HEK293T (cell line): ENCODE measurements at regions not wholly inside any gene's neighbourhood (a gene's known extent, or its start where the extent isn't known, plus 50 kb on each side); places are given as distances from the start of the nearest gene placed in this dataset.
A peak's percentile ranks its signal among the peaks of the same experiment; 100 is the strongest.

Source experiments
- CTCF ChIA-PET: fragments of 350-600 bp; formaldehyde crosslinking; extraction: SDS; loops from one replicate; lab custom pipeline; 2021; ENCODE audit warnings: antibody characterized with exemption, inconsistent platforms; lab: Yijun Ruan, JAX
- POLR2A ChIA-PET: fragments of 350-600 bp; formaldehyde crosslinking; extraction: SDS; loops from one replicate; lab custom pipeline; 2020; ENCODE audit warnings: antibody characterized with exemption, inconsistent platforms; lab: Yijun Ruan, JAX
- DNase-seq: peaks from one replicate; pipeline ENCODE4 v3.0.0; 2012; ENCODE audit warnings: mixed read lengths; ENCODE audit errors: extremely low spot score
- ARNT ChIP-seq: fragments of 450-650 bp; IDR thresholded peaks from 2 replicates; pipeline ENCODE4 v1.6.1; 2017; ENCODE audit warnings: mild to moderate bottlenecking
- BHLHE40 ChIP-seq: fragments of 450-650 bp; IDR thresholded peaks from 2 replicates; pipeline ENCODE4 v1.6.1; 2016; ENCODE audit warnings: mild to moderate bottlenecking, moderate library complexity, borderline replicate concordance
- CTBP1 ChIP-seq: fragments of 450-650 bp; IDR thresholded peaks from 2 replicates; pipeline ENCODE4 v1.6.1; 2016; ENCODE audit warnings: borderline replicate concordance
- ELF4 ChIP-seq: fragments of 450-650 bp; IDR thresholded peaks from 2 replicates; pipeline ENCODE4 v1.6.1; 2017; ENCODE audit warnings: antibody characterized with exemption
- FOXA1 ChIP-seq: fragments of 450-650 bp; IDR thresholded peaks from 2 replicates; pipeline ENCODE4 v1.6.1; 2016; ENCODE audit warnings: mild to moderate bottlenecking
- FOXK2 ChIP-seq: fragments of 450-650 bp; IDR thresholded peaks from 2 replicates; pipeline ENCODE4 v1.6.1; 2016; ENCODE audit warnings: mild to moderate bottlenecking
- FOXM1 ChIP-seq: fragments of 450-650 bp; IDR thresholded peaks from 2 replicates; pipeline ENCODE4 v1.6.1; 2017; ENCODE audit warnings: mild to moderate bottlenecking, borderline replicate concordance
- HDGF ChIP-seq: fragments of 450-650 bp; IDR thresholded peaks from 2 replicates; pipeline ENCODE4 v1.6.1; 2017; ENCODE audit warnings: antibody characterized with exemption, borderline replicate concordance
- L3MBTL2 ChIP-seq: fragments of 450-650 bp; conservative IDR thresholded peaks from 2 replicates; pipeline ENCODE4 v1.6.1; 2016; ENCODE audit warnings: mild to moderate bottlenecking
- LEF1 ChIP-seq: fragments of 450-650 bp; IDR thresholded peaks from 2 replicates; pipeline ENCODE4 v1.6.1; 2017; ENCODE audit warnings: mild to moderate bottlenecking, borderline replicate concordance
- NFRKB ChIP-seq: fragments of 450-650 bp; IDR thresholded peaks from 2 replicates; pipeline ENCODE4 v1.6.1; 2016; ENCODE audit warnings: mild to moderate bottlenecking, moderate library complexity
- SP1 ChIP-seq: fragments of 450-650 bp; IDR thresholded peaks from 2 replicates; pipeline ENCODE4 v1.6.1; 2017
- SUZ12 ChIP-seq: fragments of 450-650 bp; IDR thresholded peaks from 2 replicates; pipeline ENCODE4 v1.6.1; 2016; ENCODE audit warnings: mild to moderate bottlenecking
- TARDBP ChIP-seq: fragments of 450-650 bp; IDR thresholded peaks from 2 replicates; pipeline ENCODE4 v1.6.1; 2016
- ZNF384 ChIP-seq: fragments of 450-650 bp; IDR thresholded peaks from 2 replicates; pipeline ENCODE4 v1.6.1; 2016
- TF ChIP-seq, protein P1 (sequence below): fragments of 450-650 bp; IDR thresholded peaks from 2 replicates; pipeline ENCODE4 v1.6.1; 2016

DNA sequence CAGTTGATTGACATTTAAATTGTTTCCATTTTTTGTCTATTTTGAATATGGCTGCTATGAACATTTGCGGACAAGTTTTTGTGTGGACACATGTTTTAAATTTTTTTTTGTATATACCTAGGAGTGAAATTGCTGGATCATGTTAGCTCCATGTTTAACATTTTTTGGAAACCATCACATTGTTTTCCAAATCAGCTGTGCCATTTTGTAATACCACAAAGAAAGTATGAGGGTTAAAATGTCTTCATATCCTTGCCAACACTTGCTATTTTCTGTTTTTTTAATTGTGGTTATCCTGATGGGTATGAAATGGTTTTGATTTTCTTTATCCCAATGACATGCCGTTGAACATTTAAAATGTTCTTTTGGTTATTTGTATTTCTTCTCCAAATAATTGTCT lies 52.1 kb downstream of the CARTPT start:
- no peak for DNase-seq
- TF ChIP-seq SUZ12 (no peak), FOXM1 (no peak), ELF4 (no peak), ZNF384 (no peak), FOXA1 (no peak)
- ChIA-PET CTCF (no interaction called here), POLR2A (no interaction called here)

DNA sequence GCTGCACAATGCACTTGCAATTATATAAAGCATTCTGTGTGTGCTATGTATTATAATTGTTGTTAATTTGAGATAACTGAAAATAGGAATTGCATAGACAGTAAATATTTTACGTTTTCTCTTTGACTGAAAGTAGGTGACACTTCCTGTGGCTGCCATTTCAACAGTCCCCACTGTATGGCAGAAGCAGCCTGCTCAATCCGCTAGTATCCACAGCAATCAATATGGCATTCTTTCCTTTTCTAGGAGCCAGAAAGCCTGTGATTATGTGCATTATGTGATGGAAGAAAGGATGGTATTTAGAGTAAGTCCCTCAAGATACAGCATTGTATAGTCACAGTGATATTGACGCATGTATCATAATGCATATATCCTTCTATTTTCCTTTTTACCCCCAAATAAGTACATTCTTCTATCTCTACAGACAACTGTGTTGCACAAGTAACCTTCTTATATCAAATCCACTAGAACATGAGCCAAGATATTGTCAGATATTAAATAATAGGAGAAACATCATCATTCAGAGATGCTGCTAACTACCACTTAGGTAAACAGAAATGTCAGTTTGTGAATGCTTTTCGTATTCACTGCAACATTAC lies 59.7 kb downstream of the CARTPT start:
- CTCF ChIA-PET = no interaction called here
- DNase-seq = peak; percentile 42

DNA sequence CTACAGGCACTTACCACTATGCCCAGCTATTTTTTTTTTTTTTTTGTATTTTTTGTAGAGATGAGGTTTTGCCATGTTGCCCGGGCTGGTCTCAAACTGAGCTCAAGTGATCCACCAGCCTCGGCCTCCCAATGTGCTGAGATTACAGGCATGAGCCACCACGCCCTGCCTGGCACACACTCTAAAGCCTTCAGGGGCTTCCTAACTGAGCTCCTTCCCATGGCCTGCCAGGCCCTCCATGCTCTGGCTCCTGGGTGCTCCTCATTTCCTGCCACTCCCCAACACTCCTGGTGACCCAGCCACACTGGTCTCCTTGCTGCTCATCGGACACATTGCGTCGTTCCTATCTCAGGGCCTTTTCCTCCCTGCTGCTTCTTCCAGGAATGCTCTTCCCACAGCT lies 61.5 kb downstream of the CARTPT start:
- POLR2A ChIA-PET = no interaction called here
- CTCF ChIA-PET = no interaction called here
- no peak for DNase-seq
- TF ChIP-seq ZNF384 (no peak), FOXA1 (no peak), CTBP1 (no peak), HDGF (no peak), FOXK2 (no peak), SUZ12 (no peak), BHLHE40 (no peak), SP1 (no peak), ELF4 (no peak), NFRKB (no peak), L3MBTL2 (no peak), TARDBP (no peak)
- TF ChIP-seq, protein P1, sequence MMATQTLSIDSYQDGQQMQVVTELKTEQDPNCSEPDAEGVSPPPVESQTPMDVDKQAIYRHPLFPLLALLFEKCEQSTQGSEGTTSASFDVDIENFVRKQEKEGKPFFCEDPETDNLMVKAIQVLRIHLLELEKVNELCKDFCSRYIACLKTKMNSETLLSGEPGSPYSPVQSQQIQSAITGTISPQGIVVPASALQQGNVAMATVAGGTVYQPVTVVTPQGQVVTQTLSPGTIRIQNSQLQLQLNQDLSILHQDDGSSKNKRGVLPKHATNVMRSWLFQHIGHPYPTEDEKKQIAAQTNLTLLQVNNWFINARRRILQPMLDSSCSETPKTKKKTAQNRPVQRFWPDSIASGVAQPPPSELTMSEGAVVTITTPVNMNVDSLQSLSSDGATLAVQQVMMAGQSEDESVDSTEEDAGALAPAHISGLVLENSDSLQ = no peak

More for the DNA sequence above, 59.7 kb downstream of the CARTPT start:
- POLR2A ChIA-PET = no interaction called here
- no peak for TF ChIP-seq FOXA1
- no peak for TF ChIP-seq SUZ12
- TF ChIP-seq BHLHE40 = no peak
- TF ChIP-seq HDGF = no peak
- TF ChIP-seq FOXK2 = no peak
- no peak for TF ChIP-seq ELF4
- TF ChIP-seq CTBP1 = no peak
- TF ChIP-seq, protein P1 = no peak
- no peak for TF ChIP-seq NFRKB
- no peak for TF ChIP-seq ARNT
- TF ChIP-seq SP1 = no peak
- TF ChIP-seq FOXM1 = no peak
- no peak for TF ChIP-seq LEF1
- no peak for TF ChIP-seq L3MBTL2
- no peak for TF ChIP-seq ZNF384
- TF ChIP-seq TARDBP = no peak

DNA sequence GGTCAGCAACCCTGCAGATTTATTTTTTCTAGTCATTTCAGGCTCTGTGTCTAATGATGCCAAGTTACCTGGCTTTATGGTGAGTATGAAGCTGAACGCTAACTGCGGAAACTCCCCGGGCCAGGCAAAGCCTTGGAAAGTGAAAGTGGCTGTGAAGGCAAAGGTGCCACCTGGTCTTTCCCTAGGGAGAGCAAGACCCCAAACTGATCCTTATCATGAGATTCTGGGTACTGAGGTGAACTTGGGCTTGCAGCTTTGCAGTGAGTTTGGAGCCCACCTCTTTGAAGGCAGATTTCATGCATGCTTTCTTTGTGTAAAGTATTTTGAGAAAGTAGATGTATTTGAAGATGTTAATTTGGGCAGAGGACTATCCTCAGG lies 63.3 kb downstream of the CARTPT start:
- no peak for DNase-seq
- TF ChIP-seq ARNT (no peak), NFRKB (no peak), L3MBTL2 (no peak), SUZ12 (no peak)
- TF ChIP-seq, protein P1 = no peak
- CTCF ChIA-PET = interaction anchor here (0.9 to 1.9 kb wide), 3 partner anchors 9 to 526 kb away, joined by 3 to 4 read pairs (median 4); no protein-coding TSS in a partner anchor
- POLR2A ChIA-PET = no interaction called here

DNA sequence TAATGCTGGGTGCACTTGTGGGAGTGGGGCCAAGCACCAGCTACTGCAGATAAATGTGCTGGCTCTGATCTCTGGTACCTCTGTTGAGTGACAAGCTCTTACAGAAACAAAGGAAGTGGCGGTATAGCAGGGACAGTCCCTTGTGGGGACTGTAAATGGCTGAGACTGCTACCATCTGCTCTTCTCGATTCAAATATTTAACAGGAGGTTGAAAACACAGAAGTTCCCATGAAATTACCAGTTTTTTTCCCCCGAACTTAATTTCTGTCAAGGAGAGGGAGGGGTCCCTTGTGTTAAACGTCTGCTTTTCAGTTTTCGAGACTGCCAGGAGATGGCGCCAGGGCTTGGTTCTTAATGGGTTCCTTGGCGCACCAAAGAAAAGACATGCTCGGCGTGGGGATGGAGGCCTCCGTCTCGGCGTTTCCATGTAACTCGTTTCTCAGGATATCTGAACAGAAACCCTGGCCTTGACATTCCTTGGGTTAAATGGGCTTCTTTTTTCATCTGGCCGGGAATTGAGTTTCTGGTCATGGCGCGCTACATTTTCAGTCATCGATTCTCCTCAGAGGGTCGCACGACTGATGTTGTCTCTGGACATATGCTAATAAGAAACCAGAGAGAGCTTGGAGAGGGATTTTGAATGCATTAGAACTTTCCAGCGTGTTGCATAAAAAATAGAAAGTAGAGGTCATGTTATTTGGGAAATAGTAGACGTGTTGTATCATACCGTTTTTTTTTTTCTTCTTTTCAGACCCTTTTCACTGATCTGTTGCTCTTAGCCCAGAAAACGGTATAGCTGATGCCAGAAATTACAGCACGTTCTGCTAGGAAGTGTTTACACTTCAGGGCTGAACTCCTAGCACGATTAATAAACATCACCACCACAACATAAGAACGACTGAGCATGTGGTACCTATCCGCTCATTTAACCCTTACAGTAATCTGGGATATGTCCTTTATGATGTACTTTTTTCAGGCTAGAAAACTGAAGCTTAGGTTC lies 64.0 kb downstream of the CARTPT start:
- POLR2A ChIA-PET = no interaction called here
- CTCF ChIA-PET = interaction anchor here (0.9 to 1.9 kb wide), 3 partner anchors 9 to 525 kb away, joined by 3 to 4 read pairs (median 4); no protein-coding TSS in a partner anchor
- DNase-seq = peak; percentile 70
- TF ChIP-seq ZNF384 (no peak), TARDBP (no peak), CTBP1 (no peak), L3MBTL2 (no peak), BHLHE40 (no peak)
- TF ChIP-seq, protein P1 = peak; percentile 39; the same call in 1 of the 2 replicates
